Retinal pigment epithelial cell (primary cell): ENCODE measurements at regions not wholly inside any gene's neighbourhood (a gene's known extent, or its start where the extent isn't known, plus 50 kb on each side); places are given as distances from the start of the nearest gene placed in this dataset.
"Not testable (repeated sequence)": the region's sequence is repeated elsewhere in the genome, so short reads cannot be mapped to it uniquely, and the experiment has no call there.

Experiments used
- DNase-seq: peaks from one replicate; pipeline ENCODE4 v3.0.0-alpha.2; 2010; ENCODE audit warnings: low read depth
- H3K4me3 ChIP-seq: 2 replicates; pipeline ENCODE4 v1.5.1; 2011; ENCODE audit warnings: mild to moderate bottlenecking, low read length, control low read depth, moderate library complexity
- TF ChIP-seq, protein P1 (sequence below): conservative IDR thresholded peaks from 2 replicates; pipeline ENCODE4 v1.5.1; 2011; ENCODE audit warnings: low read depth, low read length, control low read depth, inconsistent platforms

DNA sequence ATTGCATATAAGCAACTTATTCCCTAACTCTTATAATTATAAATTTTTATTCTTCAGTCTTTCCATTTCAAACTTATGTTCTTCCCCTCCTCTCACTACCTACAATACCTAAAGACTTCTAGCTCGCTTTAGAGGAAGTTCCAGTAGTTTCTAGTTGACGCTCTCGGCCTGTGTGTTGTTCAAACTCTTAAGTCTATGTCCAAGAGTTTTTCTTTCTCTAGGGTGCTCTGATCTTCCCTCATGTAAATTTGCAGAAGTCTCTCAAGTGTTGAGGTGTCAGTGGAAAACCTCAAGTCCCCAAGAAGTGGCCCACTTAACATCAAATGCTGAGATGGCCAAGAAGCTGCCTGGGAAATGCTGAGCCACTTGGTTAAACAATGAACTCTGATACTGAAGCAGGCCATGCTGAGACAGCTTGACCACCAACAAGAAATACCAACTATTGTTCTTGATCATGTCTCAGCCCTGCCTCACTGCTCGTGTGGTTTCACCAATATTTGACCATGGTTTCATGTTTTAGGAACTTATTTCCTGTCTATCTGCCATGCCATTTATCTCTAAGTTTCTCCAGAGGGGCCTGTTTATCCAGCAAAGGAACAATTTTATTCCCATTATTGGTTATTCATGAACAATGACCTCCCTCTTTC is 100.9 kb upstream of the TCF21 start:
- no peak for DNase-seq
- TF ChIP-seq, protein P1, sequence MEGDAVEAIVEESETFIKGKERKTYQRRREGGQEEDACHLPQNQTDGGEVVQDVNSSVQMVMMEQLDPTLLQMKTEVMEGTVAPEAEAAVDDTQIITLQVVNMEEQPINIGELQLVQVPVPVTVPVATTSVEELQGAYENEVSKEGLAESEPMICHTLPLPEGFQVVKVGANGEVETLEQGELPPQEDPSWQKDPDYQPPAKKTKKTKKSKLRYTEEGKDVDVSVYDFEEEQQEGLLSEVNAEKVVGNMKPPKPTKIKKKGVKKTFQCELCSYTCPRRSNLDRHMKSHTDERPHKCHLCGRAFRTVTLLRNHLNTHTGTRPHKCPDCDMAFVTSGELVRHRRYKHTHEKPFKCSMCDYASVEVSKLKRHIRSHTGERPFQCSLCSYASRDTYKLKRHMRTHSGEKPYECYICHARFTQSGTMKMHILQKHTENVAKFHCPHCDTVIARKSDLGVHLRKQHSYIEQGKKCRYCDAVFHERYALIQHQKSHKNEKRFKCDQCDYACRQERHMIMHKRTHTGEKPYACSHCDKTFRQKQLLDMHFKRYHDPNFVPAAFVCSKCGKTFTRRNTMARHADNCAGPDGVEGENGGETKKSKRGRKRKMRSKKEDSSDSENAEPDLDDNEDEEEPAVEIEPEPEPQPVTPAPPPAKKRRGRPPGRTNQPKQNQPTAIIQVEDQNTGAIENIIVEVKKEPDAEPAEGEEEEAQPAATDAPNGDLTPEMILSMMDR, result no peak
- H3K4me3 ChIP-seq, result no peak overlapping the region

DNA sequence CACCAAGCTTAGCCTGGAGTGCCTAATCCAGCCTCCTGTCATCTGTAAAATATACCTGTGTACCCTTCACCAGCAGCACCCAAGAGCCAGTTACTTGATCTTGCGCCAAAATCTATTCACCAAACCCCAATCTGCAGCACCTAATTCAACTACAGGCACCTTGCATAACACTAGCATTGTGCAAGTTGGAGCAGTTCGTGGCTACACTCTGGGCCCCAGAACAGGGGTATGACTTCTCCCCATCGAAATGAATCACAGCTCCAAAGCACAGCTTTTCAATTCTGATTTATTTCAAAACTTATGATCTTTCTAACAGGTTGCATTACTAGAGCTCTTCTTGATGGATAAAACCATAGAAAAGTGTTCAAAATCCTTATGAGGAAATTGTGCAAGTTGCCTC is 100.4 kb upstream of the TCF21 start:
- TF ChIP-seq, protein P1, result no peak
- no peak overlapping the region for H3K4me3 ChIP-seq
- no peak for DNase-seq

DNA sequence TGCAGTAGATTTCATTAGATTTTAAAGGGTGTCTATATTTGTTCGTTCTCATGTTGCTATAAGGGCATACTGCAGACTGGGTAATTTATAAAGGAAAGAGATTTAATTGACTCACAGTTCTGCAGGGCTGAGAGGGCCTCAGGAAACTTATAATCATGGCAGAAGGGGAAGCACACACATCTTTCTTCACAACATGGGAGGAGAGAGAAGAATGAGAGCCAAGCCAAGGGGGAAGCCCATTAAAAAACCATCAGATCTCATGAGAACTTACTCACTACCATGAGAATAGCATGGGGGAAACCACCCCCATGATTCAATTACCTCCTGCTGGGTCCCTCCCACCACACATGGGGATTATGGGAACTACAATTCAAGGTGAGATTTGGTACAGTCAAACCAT is 99.5 kb upstream of the TCF21 start:
- not testable (repeated sequence) for DNase-seq, H3K4me3 ChIP-seq

DNA sequence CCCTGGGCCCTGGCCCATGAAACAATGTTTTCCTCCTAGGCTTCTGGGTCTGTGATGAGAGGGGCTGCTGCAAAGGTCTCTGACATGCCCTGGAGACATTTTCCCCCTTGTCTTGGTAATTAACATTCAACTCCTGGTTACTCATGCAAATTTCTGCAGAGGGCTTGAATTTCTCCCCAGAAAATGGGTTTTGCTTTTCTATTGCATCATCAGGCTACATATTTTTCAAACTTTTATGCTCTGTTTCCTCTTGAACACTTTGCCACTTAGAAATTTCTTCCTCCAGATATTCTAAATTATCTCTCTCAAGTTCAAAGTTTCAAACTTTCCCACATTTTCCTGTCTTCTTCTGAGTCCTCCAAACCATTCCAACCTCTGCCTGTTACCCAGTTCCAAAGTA is 98.2 kb upstream of the TCF21 start:
- not testable (repeated sequence) for H3K4me3 ChIP-seq, DNase-seq

DNA sequence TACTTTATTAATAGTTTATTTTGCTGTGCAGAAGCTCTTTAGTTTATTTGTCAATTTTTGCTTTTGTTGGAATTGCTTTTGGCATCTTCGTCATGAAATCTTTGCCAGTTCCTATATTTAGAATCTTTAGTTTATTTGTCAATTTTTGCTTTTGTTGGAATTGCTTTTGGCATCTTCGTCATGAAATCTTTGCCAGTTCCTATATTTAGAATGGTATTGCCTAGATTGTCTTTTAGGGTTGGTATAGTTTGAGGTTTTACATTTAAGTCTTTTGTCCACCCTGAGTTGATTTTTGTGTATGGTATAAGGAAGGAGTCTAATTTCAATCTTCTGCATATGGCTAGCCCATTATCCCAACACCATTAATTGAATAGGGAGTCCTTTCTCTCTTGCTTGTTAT is 93.9 kb upstream of the TCF21 start:
- not testable (repeated sequence) for DNase-seq, H3K4me3 ChIP-seq

DNA sequence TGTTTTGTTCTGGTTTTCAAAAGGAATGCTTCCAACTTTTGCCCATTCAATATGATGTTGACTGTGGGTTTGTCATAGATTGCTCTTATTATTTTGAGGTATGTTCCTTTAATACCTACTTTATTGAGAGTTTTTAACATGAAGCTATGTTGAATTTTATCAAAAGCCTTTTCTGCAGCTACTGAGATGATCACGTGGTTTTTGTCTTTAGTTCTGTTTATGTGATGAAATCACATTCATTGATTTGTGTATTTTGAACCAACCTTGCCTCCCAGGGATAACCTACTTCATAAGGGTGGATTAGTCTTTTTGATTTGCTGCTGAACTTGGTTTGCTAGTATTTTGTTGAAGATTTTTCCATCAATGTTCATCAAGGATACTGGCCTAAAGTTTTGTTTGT is 92.7 kb upstream of the TCF21 start:
- no peak for DNase-seq
- no peak overlapping the region for H3K4me3 ChIP-seq
- TF ChIP-seq, protein P1, result no peak

DNA sequence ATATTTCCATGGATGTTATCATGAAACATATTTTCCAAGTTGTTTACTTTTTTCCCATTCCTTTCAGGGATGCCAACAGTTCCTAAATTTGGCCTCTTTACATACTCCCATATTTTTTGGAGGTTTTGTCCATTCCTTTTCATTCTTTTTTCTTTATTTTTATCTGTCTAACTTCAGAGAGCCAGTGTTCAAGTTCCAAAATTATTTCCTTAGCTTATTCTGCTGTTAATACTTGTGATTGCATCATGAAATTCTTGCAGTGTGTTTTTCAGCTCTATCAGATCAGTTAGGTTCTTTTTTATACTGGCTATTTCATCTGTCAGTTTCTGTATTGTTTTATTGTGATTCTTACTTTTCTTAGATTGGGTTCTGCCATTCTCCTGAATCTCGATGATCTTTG is 89.9 kb upstream of the TCF21 start:
- no peak overlapping the region for H3K4me3 ChIP-seq
- DNase-seq, result no peak
- TF ChIP-seq, protein P1, result no peak

DNA sequence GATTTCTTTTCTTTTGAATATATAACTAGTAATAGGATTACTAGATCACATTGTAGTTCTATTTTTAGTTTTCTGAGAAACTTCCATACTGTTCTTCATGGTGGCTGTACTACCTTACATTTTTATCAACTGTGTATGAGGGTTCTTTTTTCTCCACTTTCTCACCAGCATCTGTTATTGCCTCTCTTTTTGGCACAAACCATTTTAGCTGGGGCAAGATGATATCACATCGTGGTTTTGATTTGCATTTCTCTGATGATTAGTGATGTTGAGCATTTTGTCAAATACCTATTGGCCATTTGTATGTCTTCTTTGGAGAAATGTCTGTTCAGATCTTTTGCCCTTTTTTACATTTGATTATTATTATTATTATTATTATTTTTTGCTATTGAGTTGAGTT is 86.1 kb upstream of the TCF21 start:
- no peak for DNase-seq
- H3K4me3 ChIP-seq, result no peak overlapping the region
- TF ChIP-seq, protein P1, result no peak

DNA sequence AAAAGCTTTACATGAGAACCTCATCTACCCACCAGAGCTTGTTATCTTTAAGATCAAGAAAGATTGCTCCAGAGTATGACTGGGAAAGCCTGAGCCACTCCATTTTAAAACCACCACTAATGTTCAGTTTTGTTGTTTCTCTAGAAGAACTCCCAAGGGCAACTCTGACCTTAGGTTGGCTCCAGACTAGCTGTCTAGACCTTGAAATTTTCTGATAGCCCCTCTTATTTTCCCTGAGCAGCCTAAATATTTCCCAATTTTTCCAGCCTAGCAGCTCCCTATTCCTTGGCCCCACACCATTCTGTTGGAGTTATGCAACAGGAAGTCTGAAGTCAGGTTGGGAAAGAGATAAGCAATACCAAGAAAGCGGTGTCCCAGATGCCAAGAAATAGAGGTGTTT is 84.6 kb upstream of the TCF21 start:
- TF ChIP-seq, protein P1, result no peak
- no peak overlapping the region for H3K4me3 ChIP-seq
- no peak for DNase-seq
